ENCODE measurements at regions not wholly inside any gene's neighbourhood (a gene's known extent, or its start where the extent isn't known, plus 50 kb on each side); places are given as distances from the start of the nearest gene placed in this dataset.
A peak's percentile ranks its signal among the peaks of the same experiment; 100 is the strongest.
"Not testable (repeated sequence)": the region's sequence is repeated elsewhere in the genome, so short reads cannot be mapped to it uniquely, and the experiment has no call there.

GRCh38 chr11:97010997-97011396 is 621.2 kb downstream of the JRKL start:
- BruUV-seq (replicated peaks); ATAC-seq; H3K27me3 ChIP-seq (ENCODE audit: control insufficient read depth in 2 of 2, insufficient read depth in 2 of 2, low read length in 2 of 2); H2AFZ ChIP-seq (ENCODE audit: low read depth, low read length); H3K27ac ChIP-seq (ENCODE audit: extremely low read depth, low read depth, low read length); POLR2A ChIA-PET; in situ Hi-C loops (cut with MboI); H3K9me3 ChIP-seq (replicated peaks; ENCODE audit: control insufficient read depth, insufficient read depth, low read depth, low read length); H3K79me2 ChIP-seq (ENCODE audit: control insufficient read depth, insufficient read depth, low read length); H4K20me1 ChIP-seq (replicated peaks; ENCODE audit: control insufficient read depth, insufficient read depth, low read length); CTCF ChIA-PET (ENCODE audit: low intra/inter-chr PET ratio); H3K9ac ChIP-seq (ENCODE audit: insufficient read depth in 1 of 2, low read depth in 2 of 2, low read length in 2 of 2); FAIRE-seq; H3K4me3 ChIP-seq; H3K36me3 ChIP-seq (ENCODE audit: control insufficient read depth, insufficient read depth, low read length); DNase-seq (ENCODE audit: extremely low read depth in 1 of 4, low spot score in 3 of 4); H3K4me1 ChIP-seq (replicated peaks in 1 of 2; ENCODE audit: control insufficient read depth in 2 of 2, insufficient read depth in 2 of 2, low read length in 2 of 2); H3K4me2 ChIP-seq (ENCODE audit: insufficient read depth, low read length); intact Hi-C loops (cut with micrococcal nuclease); H3K9me1 ChIP-seq (ENCODE audit: control insufficient read depth, insufficient read depth, low read length): not testable (repeated sequence)
- WGBS (ENCODE audit: insufficient coverage, low coverage, missing lambda C conversion rate), result 10% methylated on average over 10 of the region's 10 CpGs
- peak; percentile 67 for TF ChIP-seq NFYB (IDR thresholded peaks at IDR 0.05; ENCODE audit: extremely low read depth, insufficient read length)

GRCh38 chr11:97015327-97015726 is 625.5 kb downstream of the JRKL start:
- H3K4me2 ChIP-seq (ENCODE audit: insufficient read depth, low read length), result no peak overlapping the region
- CTCF ChIA-PET (ENCODE audit: low intra/inter-chr PET ratio), result no interaction called here
- no peak for ATAC-seq
- no peak overlapping the region for H2AFZ ChIP-seq (ENCODE audit: low read depth, low read length)
- no peaks in the 10 kb centered on the region for H3K4me1 ChIP-seq (replicated peaks in 1 of 2; ENCODE audit: control insufficient read depth in 2 of 2, insufficient read depth in 2 of 2, low read length in 2 of 2)
- no peak overlapping the region for H3K9ac ChIP-seq (ENCODE audit: insufficient read depth in 1 of 2, low read depth in 2 of 2, low read length in 2 of 2)
- no peaks in the 10 kb centered on the region for H4K20me1 ChIP-seq (replicated peaks; ENCODE audit: control insufficient read depth, insufficient read depth, low read length)
- no peaks in the 10 kb centered on the region for H3K36me3 ChIP-seq (ENCODE audit: control insufficient read depth, insufficient read depth, low read length)
- 0% methylated on average over 2 of the region's 2 CpGs for WGBS (ENCODE audit: insufficient coverage, low coverage, missing lambda C conversion rate)
- no peaks in the 10 kb centered on the region for H3K79me2 ChIP-seq (ENCODE audit: control insufficient read depth, insufficient read depth, low read length)
- H3K4me3 ChIP-seq, result no peak overlapping the region
- TF ChIP-seq TFE3 (CRISPR knock-in tag; IDR thresholded peaks at IDR 0.05) (peak; percentile 86), ZC3H4 (CRISPR knock-in tag; IDR thresholded peaks at IDR 0.05; ENCODE audit: borderline replicate concordance) (no peak)
- no peaks in the 10 kb centered on the region; the same call in 1 of the 2 replicates for H3K9me3 ChIP-seq (replicated peaks; ENCODE audit: control insufficient read depth, insufficient read depth, low read depth, low read length)
- no peaks in the 10 kb centered on the region for H3K9me1 ChIP-seq (ENCODE audit: control insufficient read depth, insufficient read depth, low read length)
- FAIRE-seq, result no peak
- POLR2A ChIA-PET, result no interaction called here
- no peak for DNase-seq (ENCODE audit: extremely low read depth in 1 of 4, low spot score in 3 of 4)
- no peak overlapping the region for H3K27ac ChIP-seq (ENCODE audit: extremely low read depth, low read depth, low read length)
- H3K27me3 ChIP-seq (ENCODE audit: control insufficient read depth in 2 of 2, insufficient read depth in 2 of 2, low read length in 2 of 2), result no peaks in the 10 kb centered on the region
- intact Hi-C loops (cut with micrococcal nuclease) (no loop called here), in situ Hi-C loops (cut with MboI) (no loop called here)
- no TSS peak for BruUV-seq (replicated peaks)

All from K562 (cell line).